C4-2B (cell line): ENCODE measurements at regions not wholly inside any gene's neighbourhood (a gene's known extent, or its start where the extent isn't known, plus 50 kb on each side); places are given as distances from the start of the nearest gene placed in this dataset.

ENCODE experiments used
- CTCF ChIP-seq: fragments of 450-650 bp; conservative IDR thresholded peaks from 2 replicates; pipeline ENCODE4 v1.5.1; 2017; ENCODE audit warnings: mild to moderate bottlenecking
- ZFX ChIP-seq: fragments of 450-650 bp; IDR thresholded peaks from 2 replicates; pipeline ENCODE4 v1.6.1; 2017

- TF ChIP-seq CTCF (no peak), ZFX (no peak)
Observed at GRCh38 chr4:169885893-169886292, 128.1 kb upstream of the HPF1 start.
